Fibroblast of peridontal ligament (primary cell): ENCODE measurements at regions not wholly inside any gene's neighbourhood (a gene's known extent, or its start where the extent isn't known, plus 50 kb on each side); places are given as distances from the start of the nearest gene placed in this dataset.
A peak's percentile ranks its signal among the peaks of the same experiment; 100 is the strongest.
"Not testable (repeated sequence)": the region's sequence is repeated elsewhere in the genome, so short reads cannot be mapped to it uniquely, and the experiment has no call there.

Experiments
- DNase-seq: peaks from one replicate; pipeline ENCODE4 v3.0.0-alpha.2; 2010; ENCODE audit errors: extremely low read depth

DNA sequence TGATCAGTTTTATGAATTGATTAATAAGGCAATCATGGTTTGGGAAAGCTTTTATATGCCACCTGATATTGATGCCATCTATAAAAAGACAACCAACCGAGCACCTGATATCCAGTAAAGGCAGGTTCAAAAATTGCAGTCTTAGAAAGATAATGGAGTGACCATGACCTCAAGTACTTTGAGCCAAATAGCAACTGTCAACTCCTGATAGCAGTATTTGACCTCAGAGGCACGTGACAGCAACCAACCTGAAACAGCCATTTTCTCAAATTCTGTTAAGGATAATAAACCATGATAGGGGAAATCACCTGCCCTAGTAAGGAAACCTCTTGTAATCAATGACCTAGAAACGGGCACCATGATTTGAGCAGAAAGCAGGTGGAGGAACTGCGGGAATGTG lies 77.1 kb upstream of the NFE2L3 start:
- DNase-seq, result no peak

DNA sequence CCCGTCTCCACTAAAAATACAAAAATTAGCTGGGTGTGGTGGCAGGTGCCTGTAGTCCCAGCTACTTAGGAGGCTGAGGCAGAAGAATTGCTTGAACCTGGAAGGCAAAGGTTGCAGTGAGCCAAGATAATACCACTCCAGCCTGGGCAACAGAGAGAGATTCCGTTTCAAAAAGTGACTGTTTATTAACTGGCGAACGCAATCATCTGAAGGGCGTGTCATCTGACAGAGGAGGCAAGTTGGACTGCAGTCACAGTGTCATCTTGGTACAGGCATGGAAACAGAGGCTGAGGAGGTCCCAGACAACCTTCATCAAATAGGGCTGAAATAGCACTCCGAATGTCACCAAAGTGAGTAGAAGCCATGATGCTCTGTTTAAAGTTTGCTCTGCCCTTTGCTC lies 75.3 kb upstream of the NFE2L3 start:
- no peak for DNase-seq

DNA sequence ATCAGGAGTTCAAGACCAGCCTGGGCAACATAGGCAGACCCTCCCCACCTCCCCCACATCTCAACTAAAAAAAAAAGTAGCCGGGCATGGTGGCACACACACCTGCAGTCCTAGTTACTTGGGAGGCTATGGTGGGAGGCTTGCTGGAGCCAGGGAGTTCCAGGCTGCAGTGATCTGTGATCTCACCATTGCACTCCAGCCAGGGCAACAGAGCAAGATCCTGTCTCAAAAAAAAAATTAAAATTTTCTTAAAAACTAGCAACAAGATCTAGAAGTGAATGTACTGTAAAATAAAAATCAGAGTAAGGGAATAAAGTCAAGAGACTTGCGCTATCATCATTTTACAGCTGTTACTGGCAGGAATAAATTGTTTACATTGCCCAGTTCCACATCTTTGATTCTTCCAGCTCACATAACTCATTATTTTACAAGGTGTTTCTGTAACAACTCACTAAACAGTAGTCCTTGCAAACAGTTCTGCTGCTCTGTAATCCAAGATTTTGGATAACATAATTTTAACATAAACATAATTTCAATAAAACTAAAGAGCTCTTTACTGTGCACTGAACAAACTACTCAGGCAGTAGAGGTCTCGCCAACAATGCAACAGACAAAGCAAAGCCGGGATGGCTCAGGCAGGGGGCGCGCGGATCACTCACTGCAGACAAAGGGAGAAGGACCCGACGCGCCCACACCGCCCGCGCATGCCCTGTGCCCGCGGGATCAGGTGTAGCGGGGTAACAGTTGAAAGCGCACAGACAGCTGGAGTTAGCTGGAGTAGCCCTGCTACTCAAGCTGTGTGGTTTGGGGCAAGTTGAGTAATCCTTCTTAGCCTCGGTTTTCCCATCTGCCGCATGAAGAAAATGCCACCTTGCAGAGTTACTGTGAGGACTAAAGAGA lies 73.3 kb upstream of the NFE2L3 start:
- no peak for DNase-seq

DNA sequence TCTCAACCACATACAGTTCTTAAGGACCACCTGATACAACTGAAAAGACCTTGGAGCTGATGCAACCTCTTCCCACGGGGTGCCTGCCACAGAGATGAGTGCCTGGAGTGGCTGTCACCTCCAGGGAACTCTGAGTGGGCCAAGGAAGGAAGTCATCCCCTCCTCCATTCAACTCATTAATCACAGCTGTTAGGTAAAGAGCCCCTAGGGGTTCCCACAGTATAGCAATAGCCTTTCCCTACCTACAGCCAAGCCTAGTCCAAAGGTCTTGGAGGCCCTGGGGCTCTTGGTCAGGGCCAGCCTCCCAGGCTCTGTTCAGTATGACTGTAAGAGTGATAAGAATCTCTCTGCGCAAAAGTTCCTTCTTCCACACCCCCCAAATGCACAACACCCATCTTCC lies 70.4 kb upstream of the NFE2L3 start:
- DNase-seq, result no peak

DNA sequence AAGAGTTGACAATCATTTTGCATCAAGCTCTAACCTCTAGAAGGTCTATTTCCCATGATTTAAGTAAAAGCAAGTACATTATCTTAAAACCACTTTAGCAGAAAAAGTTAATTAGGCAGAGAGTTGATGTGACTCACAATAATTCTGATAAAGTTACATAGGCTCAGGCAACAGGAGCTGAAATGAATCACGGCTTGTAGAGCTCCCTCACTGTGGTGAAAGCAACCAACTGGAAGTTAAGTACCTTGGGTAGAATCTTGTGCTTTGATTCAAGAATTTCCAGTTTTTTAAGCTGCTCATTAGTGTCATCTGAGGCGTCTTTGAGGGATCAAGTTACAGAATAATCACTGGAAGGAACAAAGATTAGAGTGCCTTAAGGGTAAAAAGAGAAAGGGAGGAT lies 68.9 kb upstream of the NFE2L3 start:
- no peak for DNase-seq

DNA sequence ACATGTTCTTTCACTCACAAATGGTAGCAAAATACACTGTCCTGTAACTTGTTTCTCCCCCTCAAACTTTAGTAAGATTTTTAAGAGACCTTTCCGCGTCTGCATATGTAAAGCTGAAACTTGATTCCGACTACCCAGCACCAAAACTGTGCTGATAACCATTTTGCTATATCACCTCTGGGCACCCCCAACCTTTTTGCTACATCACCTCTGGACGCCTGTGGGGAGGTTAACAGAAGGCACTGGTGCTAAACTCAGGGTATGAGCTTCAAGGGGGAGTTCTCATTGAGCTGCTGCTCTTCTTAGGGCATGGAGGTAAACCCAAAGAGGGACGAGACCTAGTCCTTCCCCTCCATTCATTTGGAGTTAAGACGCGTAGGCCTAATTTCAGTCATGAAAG lies 67.6 kb upstream of the NFE2L3 start:
- no peak for DNase-seq

DNA sequence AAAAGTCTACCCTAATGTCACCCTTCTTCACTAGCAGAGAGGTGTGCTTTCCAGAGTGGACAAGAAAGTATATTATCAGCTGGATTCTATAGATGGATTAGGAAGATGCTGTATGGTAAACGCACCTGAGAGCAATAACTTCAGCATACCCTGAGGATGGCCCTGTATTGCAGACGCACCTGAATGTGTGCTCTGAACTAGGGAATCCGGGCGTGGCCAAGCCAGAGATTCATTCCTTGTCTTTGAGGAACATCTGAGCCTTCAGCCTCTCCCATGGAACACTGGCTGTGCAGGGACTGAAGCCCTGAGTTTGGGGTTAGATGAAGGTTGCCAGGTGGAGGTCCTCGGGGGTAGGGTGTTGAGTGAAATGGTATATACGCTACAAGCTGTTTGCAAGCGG lies 66.2 kb upstream of the NFE2L3 start:
- DNase-seq, result no peak

DNA sequence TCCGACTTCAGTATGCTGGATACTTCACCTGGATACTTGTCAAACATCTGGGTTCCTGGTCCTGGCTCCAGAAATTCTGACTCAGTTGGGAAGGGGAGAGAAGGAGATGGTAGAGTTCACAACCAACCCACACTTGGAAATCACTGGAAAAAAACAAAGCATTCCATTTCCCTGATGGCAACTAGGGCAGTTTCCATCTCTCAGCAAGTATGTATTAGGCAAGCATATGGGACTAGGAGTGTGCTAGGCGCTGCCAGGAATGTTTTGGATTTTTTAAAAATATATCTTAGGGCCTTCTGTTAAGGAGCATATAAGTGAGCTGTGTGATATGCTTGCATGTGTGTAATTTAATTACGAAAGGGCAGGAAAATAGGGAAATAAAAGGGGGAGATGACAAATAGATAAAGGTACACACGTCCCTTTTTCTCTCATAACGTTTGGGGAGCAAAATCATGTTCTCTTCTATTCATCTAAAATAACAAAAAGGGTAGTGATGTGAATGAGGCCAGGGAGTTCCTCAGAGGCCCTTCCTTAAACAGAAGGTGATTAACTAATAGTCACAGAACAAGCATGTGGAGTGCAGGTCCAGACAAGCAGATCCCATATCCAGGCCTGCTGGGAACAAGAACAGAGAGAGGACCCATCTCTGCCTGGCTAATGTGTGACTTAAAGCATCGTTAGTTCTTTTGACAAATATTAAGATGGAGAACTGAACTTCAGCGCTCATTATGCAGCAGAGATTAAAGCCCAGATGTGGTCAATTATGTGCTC lies 64.5 kb upstream of the NFE2L3 start:
- no peak for DNase-seq

DNA sequence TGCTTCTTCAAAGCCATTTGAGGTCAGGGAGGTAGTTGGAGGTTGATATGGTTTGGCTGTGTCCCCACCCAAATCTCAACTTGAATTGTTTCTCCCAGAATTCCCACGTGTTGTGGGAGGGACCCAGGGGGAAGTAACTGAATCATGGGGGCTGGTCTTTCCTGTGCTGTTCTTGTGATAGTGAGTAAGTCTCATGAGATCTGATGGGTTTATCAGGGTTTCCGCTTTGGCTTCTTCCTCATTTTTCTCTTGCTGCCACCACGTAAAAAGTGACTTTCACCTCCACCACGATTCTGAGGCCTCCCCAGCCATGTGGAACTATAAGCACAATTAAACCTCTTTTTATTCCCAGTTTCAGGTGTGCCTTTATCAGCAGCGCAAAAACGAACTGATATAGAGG lies 62.5 kb upstream of the NFE2L3 start:
- not testable (repeated sequence) for DNase-seq

DNA sequence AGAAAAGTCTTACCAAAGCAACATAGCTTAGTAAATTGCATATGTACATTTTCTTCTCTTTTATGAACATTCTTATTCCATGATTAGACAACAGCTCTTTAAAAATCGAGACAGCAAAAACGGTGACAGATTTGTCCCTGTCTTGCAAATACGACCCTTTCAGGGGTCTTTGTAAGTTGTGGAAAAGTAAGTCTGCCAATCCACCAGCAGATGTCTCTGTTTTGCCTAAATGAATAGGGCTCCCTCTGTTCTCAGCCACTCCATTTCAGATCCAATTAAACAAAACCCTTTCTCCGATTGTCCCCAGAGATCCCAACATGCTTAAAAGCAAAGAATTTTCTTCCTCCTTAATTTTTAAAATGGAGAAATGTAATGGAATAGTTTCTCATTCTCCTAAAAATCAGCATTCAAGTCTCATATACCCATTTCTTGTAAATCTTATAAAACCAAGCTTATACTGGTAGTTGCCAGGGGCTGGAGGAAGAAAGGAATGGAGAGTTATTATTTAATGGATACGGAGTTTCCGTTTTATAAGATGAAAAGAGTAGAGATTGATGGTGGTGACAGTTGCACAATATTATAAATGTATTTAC lies 61.0 kb upstream of the NFE2L3 start:
- peak; percentile 71 for DNase-seq

DNA sequence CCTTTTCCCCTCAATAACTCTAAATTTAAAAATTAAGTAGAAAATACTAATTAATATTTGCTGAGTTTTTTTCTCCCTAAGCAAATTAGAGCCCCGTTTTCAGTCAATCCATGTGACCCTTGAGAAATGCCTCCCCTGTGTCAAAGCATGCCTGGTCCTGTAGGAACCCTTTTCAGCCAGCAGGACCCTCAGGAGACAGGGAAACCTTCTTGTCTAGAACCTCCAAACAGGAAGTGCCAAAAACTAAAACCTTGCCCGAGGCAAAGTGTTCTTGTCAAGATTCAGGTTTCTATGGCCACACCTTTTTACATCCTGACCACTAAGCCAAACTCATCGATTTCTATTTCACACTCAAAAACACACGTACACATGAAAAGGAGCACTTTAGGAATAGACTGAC lies 60.1 kb upstream of the NFE2L3 start:
- no peak for DNase-seq

DNA sequence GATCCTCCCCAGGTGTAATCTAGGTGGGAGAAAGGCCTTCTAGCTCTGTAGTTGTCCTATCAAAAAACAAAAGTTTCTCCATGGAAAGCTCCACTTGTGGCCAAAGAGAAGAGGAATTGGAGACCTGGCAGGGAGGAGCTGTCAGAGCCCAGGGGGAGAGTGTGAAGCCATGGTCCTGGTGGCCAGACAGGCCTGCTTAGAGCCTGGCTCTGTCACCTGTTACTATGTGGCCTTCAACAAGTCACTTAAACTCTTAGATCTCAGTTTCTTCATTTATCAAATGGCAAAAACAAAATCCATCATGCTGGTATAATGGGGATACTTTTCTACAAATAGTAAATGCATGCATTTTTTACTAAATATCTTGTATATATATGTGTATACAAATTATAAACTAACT lies 59.0 kb upstream of the NFE2L3 start:
- DNase-seq, result no peak

DNA sequence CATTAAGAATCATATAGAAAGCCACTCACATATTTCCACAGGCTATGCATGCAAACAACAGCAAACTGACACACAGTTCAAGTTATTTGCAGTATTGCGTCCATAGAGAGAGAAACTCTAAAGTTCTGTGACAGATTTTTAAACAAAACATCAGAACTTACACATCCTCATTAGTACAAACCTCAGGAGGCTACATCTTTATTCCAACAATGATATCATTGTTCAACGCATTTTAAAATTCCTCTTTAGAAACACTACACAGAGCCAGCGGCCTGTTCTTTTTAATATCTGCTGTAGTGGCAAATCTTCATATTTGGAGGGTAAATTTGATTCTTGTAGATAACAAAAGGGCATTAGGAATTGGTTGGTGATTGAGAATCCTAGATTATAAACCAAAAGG lies 55.9 kb upstream of the NFE2L3 start:
- no peak for DNase-seq

DNA sequence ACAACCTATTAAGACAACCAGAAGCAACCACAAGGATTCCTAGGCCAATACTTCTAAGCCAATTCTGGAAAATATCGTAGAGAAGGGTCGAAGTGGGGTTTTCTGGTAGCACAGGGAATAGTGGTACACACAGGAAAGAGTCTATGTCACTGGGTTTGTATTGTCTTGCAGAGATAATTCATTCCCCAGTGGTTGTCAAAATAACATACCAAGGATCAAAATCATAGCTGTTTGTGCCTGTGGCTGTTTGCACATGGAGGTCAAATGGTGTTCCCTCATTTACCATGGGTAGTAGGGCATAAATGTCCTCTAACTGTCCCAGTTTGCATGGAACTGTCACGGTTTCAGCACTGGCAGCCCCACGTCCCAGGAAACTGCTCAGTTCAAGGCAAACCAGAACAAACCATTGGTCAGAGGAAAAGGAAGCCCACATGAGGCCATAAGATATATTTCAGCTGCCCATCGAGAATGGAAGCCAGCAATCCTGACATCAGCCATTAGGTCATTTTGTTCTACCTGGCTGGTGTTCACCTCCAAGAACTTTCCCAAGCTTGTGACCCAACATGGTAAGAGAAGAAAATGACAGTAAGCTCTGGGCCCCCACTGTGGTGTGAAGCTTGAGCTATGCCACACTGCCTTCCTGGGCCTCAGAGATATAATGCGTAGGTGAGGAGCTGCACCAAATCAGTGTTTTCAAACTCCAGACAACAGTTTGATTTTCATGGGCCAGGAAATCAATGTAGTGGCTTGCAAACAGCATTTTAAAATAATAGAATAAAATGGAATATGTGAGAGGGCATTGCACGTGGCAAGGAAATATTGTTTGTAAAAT lies 53.9 kb upstream of the NFE2L3 start:
- DNase-seq, result no peak

DNA sequence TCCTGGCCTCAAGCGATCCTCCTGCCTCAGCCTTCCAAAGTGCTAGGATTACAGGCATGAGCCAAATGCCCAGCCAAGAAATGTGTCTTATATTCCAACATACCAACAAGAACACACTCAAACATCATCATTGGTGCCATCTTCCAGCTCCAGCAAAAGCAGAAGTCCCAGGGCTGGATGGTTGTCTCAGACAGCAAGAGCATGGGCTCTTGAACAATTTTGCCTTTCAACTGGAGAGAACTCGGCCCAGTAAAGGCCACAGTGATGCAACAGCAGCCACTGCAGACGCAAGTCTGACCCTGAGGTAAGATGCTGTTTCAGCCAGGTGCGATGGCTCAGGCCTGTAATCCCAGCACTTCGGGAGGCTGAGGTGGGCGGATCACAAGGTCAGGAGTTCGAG lies 52.8 kb upstream of the NFE2L3 start:
- no peak for DNase-seq

DNA sequence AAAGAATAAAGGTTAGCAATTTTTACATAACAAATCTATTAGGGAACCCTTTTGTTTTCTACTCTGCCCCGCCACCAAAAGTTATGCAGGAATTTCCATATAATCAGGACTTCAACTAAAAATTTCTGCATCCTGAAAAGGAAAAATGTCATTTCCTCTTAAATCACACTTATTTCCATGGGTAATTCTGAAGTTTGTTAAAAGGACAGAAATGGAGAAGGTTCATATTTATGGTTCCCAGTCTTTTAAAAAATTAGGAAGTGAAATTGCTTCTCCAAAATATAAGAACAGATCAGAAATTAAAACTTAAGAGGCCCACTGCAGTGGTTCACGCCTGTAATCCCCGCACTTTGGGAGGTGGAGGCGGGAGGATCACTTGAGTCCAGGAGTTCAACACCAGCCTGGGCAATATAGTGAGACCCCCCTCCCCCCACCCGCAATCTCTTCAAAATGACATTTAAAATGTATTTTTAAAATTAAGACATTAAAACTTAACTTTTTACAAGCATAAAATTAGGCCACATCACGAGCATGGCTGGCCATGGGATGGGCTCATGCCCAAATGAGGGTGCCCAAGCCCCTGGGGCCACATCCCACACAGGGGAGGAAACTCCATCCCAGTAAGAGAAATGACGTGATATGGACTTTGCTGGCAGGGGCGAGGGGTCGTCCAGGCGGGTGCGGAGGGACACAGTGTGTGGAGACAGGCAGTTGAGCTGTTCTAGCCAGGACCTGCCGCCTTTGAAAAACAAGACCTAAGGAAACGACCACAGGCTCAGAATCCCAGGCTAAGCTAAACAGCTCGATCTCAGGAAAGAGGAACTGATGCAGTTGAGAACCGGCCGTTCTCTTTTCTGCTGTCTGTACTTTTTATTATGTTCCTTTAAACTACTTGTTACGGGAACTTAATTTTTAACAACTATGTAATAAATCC lies 51.3 kb upstream of the NFE2L3 start:
- DNase-seq, result no peak

DNA sequence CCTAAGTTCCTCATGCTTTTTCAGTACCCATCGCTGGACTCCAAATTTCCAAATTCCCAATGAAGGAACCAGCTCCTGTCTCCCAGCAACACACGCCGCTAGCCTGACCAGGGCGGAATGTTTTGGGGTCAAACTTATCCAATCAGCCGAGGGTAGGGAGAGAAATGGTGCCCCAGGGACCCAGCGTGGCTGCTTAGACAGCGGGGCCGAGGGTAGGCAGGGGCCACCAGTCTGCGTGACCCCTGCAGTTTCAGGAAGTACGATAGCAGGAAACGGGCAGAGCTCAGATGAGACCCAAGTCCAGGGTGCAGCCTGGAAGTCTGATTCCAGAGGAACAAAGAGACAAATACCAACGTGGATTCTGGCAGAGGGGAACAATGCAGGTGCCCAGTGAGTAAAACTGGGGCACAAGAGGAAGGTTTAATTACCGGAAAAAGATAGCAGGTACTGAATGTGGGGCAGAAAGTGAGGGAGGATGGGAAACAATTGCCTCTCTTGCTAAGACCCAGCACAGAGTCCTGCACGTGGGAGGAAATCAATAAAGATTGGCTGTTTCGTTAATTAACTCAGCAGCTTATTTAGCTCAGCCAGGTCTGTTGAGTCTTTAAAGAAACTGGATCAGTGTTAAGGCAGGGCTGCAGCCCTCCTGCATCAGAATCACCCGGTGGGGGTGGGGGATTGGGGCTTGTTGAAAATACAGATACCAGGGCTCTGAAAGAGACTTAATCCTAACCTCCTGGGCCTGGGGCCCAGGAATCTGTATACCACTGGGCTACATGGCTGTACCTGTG lies 50.4 kb upstream of the NFE2L3 start:
- no peak for DNase-seq

DNA sequence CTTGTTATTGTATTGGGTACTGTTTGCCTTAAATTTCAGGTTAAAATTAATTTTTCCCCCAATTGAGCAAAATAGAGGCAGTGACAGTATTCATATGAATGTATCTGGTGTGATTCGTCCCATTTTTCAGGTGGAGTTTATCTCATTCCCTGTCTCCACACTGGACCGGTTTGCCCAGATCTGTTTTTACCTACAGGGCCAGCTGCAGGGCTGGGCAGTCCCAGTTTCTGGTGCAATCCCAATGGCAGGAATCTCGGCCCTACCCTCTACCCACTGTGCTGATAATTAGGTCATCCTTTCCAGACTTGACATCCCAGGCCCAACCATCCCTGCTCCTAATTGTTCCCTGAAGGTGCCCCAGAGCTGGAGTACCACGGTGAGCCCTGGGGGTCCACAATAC lies 49.8 kb upstream of the NFE2L3 start:
- DNase-seq, result no peak
